PC-9 (cell line): ENCODE measurements at regions not wholly inside any gene's neighbourhood (a gene's known extent, or its start where the extent isn't known, plus 50 kb on each side); places are given as distances from the start of the nearest gene placed in this dataset.

ENCODE experiments used
- BruUV-seq: library from RNA; stranded (reverse); fragments of 400-500 nt; replicated peaks from 2 replicates; lab custom pipeline; 2021; lab: Mats Ljungman, UMichigan
- CTCF ChIA-PET: fragments of 300-600 bp; sonication (Branson Sonifier 250); formaldehyde crosslinking; loops from one replicate; lab custom pipeline; 2022; ENCODE audit warnings: antibody characterized with exemption; lab: Charles Lee
- POLR2A ChIA-PET: fragments of 300-600 bp; sonication (Branson Sonifier 250); formaldehyde crosslinking; loops from one replicate; lab custom pipeline; 2022; ENCODE audit warnings: antibody characterized with exemption; ENCODE audit not compliant: unreplicated experiment; lab: Charles Lee
- DNase-seq, 2 experiments: peaks; one replicate each; pipeline versions ENCODE4 v3.0.0 to v3.0.0-alpha.2; 2015 to 2022; ENCODE audit warnings: mixed read lengths in 1 of 2
- H2AFZ ChIP-seq: fragments of 200-600 bp; sonication (generic); 2 replicates; pipeline ENCODE4 v1.8.1; 2017; ENCODE audit warnings: antibody characterized with exemption
- H3F3A ChIP-seq: fragments of 200-600 bp; sonication (generic); 2 replicates; pipeline ENCODE4 v1.8.1; 2017; ENCODE audit warnings: antibody characterized with exemption, mild to moderate bottlenecking, low read depth; ENCODE audit not compliant: insufficient read depth
- H3K27ac ChIP-seq: fragments of 200-600 bp; sonication (generic); 2 replicates; pipeline ENCODE4 v1.6.1; 2016; ENCODE audit warnings: mixed run types
- H3K27me3 ChIP-seq: fragments of 200-600 bp; sonication (generic); 2 replicates; pipeline ENCODE4 v1.6.1; 2016; ENCODE audit warnings: low read depth, mixed run types; ENCODE audit not compliant: insufficient read depth
- H3K36me3 ChIP-seq: fragments of 200-600 bp; sonication (generic); 2 replicates; pipeline ENCODE4 v1.6.1; 2016; ENCODE audit warnings: low read depth, mixed run types
- H3K4me1 ChIP-seq: fragments of 200-600 bp; sonication (generic); replicated peaks from 2 replicates; pipeline ENCODE4 v1.6.1; 2016; ENCODE audit warnings: mixed run types; ENCODE audit not compliant: insufficient read depth
- H3K4me2 ChIP-seq: fragments of 200-600 bp; sonication (generic); 2 replicates; pipeline ENCODE4 v1.6.1; 2017; ENCODE audit warnings: mixed run types
- H3K4me3 ChIP-seq: fragments of 200-600 bp; sonication (generic); 2 replicates; pipeline ENCODE4 v1.6.1; 2016; ENCODE audit warnings: mixed run types
- H3K79me2 ChIP-seq: fragments of 200-600 bp; sonication (generic); 2 replicates; pipeline ENCODE4 v1.6.1; 2017; ENCODE audit warnings: low read depth, mixed run types
- H3K9me2 ChIP-seq: fragments of 200-600 bp; sonication (generic); 2 replicates; pipeline ENCODE4 v1.8.1; 2017; ENCODE audit warnings: mild to moderate bottlenecking; ENCODE audit not compliant: insufficient read depth
- H3K9me3 ChIP-seq: fragments of 200-600 bp; sonication (generic); 2 replicates; pipeline ENCODE4 v1.8.1; 2016; ENCODE audit warnings: low read depth; ENCODE audit not compliant: insufficient read depth
- H4K20me1 ChIP-seq: fragments of 200-600 bp; sonication (generic); 2 replicates; pipeline ENCODE4 v1.8.1; 2017; ENCODE audit not compliant: insufficient read depth
- EZH2 ChIP-seq: fragments of 200-600 bp; sonication (generic); IDR thresholded peaks from 2 replicates; pipeline ENCODE4 v1.8.0; 2017; ENCODE audit warnings: antibody characterized with exemption, low read depth
- intact Hi-C: fragments of 100-400 bp; cut with micrococcal nuclease; formaldehyde crosslinking; loops from one replicate; pipeline ENCODE4 v1.10.0; 2022; ENCODE audit not compliant: unreplicated experiment
- TF ChIP-seq, protein P1 (sequence below): fragments of 200-600 bp; sonication (generic); conservative IDR thresholded peaks from 2 replicates; pipeline ENCODE4 v1.6.1; 2017; ENCODE audit warnings: mixed run types, antibody characterized with exemption, mild to moderate bottlenecking, moderate library complexity

DNA sequence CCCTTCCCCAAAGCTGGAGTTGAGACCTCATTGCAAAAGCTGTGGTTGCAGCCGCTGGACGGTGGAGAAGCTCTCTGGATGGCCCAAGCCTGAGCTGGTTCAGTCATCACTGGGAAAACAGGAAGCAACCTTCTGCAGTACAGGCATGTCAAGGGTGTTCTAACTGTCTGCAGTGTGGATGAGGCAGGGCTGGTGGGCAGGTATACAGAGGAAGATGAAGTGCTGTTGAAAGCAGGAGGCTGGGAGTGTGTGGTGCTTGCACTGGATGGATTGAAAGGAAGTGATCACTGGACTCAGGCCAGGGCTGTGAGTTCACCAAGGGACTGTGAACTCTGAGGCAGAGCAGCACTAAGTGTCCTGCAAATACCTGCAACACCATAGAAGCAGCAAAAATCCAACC is 89.0 kb upstream of the NOX3 start:
- Histone ChIP-seq H3K9me2 (no peaks in the 10 kb centered on the region), H3K79me2 (no peaks in the 10 kb centered on the region), H3K4me3 (no peak overlapping the region), H3K9me3 (no peaks in the 10 kb centered on the region), H4K20me1 (no peaks in the 10 kb centered on the region), H3K27ac (no peak overlapping the region), H3K4me1 (no peaks in the 10 kb centered on the region), H2AFZ (no peak overlapping the region), H3K36me3 (no peaks in the 10 kb centered on the region), H3K4me2 (no peak overlapping the region), H3K27me3 (no peaks in the 10 kb centered on the region), H3F3A (no peaks in the 10 kb centered on the region)
- TF ChIP-seq EZH2: no peak
- TF ChIP-seq, protein P1, sequence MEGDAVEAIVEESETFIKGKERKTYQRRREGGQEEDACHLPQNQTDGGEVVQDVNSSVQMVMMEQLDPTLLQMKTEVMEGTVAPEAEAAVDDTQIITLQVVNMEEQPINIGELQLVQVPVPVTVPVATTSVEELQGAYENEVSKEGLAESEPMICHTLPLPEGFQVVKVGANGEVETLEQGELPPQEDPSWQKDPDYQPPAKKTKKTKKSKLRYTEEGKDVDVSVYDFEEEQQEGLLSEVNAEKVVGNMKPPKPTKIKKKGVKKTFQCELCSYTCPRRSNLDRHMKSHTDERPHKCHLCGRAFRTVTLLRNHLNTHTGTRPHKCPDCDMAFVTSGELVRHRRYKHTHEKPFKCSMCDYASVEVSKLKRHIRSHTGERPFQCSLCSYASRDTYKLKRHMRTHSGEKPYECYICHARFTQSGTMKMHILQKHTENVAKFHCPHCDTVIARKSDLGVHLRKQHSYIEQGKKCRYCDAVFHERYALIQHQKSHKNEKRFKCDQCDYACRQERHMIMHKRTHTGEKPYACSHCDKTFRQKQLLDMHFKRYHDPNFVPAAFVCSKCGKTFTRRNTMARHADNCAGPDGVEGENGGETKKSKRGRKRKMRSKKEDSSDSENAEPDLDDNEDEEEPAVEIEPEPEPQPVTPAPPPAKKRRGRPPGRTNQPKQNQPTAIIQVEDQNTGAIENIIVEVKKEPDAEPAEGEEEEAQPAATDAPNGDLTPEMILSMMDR: no peak
- intact Hi-C loops: no loop called here
- ChIA-PET CTCF (no interaction called here), POLR2A (no interaction called here)
- no TSS peak for BruUV-seq
- DNase-seq: no peak

DNA sequence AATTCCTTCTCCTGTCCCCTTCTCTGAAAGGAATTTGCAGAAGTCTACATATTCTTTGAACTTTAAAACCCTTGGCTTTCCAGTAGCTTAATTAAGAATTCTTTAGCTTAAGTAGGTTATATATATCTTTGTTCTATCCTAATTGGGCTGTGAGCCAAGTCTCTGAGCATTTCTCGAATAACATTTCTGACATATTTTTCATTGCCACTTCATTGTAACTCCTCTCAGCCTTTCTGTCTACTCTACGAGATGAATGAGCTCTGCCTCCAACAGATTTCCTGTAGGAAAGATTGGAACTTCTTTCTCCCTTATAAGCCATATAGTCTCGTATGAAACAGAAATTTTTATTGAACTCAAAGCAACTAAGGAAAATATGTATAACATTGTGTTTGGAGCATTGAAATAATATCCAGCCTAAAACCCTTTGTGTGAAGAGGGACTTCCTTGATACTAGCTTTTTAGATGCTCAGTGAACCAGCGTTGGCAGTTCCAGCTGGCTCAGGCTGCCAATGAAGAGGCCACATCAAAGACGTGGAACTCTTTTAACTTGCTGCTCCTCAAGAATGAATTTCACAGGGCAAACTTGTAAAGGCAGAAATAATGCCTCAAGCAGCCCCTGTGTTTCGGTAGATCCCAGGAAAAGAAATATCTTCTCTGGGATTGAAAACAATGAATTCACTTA is 87.7 kb upstream of the NOX3 start:
- Histone ChIP-seq H3K4me1 (no peaks in the 10 kb centered on the region), H3K36me3 (no peaks in the 10 kb centered on the region), H4K20me1 (no peaks in the 10 kb centered on the region), H3K27me3 (no peaks in the 10 kb centered on the region), H3K9me3 (no peaks in the 10 kb centered on the region), H3K27ac (no peak overlapping the region), H3K9me2 (no peaks in the 10 kb centered on the region), H3K79me2 (no peaks in the 10 kb centered on the region), H3K4me3 (no peak overlapping the region), H3F3A (no peaks in the 10 kb centered on the region), H2AFZ (no peak overlapping the region), H3K4me2 (no peak overlapping the region)
- CTCF ChIA-PET: no interaction called here
- POLR2A ChIA-PET: no interaction called here
- DNase-seq: no peak
- intact Hi-C loops: no loop called here
- TF ChIP-seq, protein P1: no peak
- TF ChIP-seq EZH2: no peak
- BruUV-seq: no TSS peak

DNA sequence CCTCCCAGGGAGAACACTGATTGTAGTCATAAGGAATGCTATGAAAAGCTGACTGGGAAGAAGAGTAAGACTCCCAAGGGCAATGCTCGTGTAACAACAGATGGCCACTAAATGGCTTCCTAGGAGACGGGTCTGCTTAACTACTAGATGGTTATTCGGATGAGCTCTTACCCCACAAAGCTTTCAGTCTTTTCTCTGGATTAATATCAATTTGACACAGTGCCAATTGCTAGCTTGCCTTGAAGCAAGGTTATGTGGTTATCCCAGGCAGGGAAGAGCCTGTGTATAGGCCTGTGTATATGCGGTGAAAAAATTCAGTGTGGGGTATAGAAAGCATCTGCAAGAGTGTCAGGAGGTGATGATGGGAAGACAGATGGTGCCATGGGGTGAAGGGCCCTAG is 86.4 kb upstream of the NOX3 start:
- TF ChIP-seq, protein P1: no peak
- no peak for TF ChIP-seq EZH2
- no peak overlapping the region for H3K4me3 ChIP-seq
- no peaks in the 10 kb centered on the region for H3K27me3 ChIP-seq
- ChIA-PET CTCF (no interaction called here), POLR2A (no interaction called here)
- no peaks in the 10 kb centered on the region for H3K9me3 ChIP-seq
- H3K27ac ChIP-seq: no peak overlapping the region
- no peaks in the 10 kb centered on the region for H3K36me3 ChIP-seq
- no peak overlapping the region for H3K4me2 ChIP-seq
- intact Hi-C loops: no loop called here
- H3K9me2 ChIP-seq: no peaks in the 10 kb centered on the region
- BruUV-seq: no TSS peak
- no peak overlapping the region for H2AFZ ChIP-seq
- no peaks in the 10 kb centered on the region for H3F3A ChIP-seq
- no peaks in the 10 kb centered on the region for H3K79me2 ChIP-seq
- H4K20me1 ChIP-seq: no peaks in the 10 kb centered on the region
- no peaks in the 10 kb centered on the region for H3K4me1 ChIP-seq
- no peak for DNase-seq
